ENCODE measurements at regions not wholly inside any gene's neighbourhood (a gene's known extent, or its start where the extent isn't known, plus 50 kb on each side); places are given as distances from the start of the nearest gene placed in this dataset.

DNA sequence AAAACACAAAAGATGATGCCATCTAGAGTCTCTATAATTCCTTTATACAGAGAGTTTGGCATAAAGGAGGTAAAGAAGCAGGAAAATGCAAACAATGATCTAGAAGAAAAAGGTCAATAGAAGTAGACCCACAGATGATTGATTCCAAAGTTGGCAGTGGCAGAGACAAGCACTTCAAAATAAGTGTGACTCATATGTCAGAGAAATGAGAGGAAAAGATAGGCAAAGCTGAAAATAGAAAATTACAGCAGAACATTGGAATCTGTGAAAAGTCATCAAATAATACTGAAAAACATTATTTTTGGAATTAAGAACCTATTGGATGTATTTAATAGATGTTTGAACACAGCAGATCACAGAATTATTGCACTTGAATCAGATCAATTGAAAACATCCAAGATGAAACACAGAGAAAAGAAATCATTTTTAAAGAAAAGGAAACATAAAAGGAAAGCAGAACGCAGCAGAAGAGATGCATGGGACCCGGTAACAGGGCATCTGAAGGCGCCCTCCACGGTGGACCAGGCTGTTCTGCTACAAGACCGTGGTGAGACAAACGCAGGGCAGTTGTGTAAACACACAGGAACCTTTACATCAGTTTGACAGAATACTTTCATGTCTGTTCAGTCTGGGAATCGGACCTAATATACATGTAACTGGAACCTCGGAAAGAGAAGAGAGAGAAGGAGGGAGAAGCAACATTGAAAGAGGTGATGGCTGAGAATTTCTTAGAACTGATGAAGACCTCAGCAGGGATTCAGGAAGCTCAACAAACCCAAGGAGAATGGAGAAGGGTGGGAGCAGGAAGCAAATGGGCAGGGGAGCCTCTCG lies 74.6 kb upstream of the GPC1 start (continued):
- TF ChIP-seq, protein P1, sequence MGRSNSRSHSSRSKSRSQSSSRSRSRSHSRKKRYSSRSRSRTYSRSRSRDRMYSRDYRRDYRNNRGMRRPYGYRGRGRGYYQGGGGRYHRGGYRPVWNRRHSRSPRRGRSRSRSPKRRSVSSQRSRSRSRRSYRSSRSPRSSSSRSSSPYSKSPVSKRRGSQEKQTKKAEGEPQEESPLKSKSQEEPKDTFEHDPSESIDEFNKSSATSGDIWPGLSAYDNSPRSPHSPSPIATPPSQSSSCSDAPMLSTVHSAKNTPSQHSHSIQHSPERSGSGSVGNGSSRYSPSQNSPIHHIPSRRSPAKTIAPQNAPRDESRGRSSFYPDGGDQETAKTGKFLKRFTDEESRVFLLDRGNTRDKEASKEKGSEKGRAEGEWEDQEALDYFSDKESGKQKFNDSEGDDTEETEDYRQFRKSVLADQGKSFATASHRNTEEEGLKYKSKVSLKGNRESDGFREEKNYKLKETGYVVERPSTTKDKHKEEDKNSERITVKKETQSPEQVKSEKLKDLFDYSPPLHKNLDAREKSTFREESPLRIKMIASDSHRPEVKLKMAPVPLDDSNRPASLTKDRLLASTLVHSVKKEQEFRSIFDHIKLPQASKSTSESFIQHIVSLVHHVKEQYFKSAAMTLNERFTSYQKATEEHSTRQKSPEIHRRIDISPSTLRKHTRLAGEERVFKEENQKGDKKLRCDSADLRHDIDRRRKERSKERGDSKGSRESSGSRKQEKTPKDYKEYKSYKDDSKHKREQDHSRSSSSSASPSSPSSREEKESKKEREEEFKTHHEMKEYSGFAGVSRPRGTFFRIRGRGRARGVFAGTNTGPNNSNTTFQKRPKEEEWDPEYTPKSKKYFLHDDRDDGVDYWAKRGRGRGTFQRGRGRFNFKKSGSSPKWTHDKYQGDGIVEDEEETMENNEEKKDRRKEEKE (IDR thresholded peaks at IDR 0.05) = no peak
- TF ChIP-seq NR2C1 (IDR thresholded peaks at IDR 0.05) (no peak), CHD1 (IDR thresholded peaks at IDR 0.05; ENCODE audit: low read depth, low read length) (no peak), SREBF1 (IDR thresholded peaks at IDR 0.05; ENCODE audit: low read length) (no peak)
- TF ChIP-seq, protein P2, sequence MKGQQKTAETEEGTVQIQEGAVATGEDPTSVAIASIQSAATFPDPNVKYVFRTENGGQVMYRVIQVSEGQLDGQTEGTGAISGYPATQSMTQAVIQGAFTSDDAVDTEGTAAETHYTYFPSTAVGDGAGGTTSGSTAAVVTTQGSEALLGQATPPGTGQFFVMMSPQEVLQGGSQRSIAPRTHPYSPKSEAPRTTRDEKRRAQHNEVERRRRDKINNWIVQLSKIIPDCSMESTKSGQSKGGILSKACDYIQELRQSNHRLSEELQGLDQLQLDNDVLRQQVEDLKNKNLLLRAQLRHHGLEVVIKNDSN (IDR thresholded peaks at IDR 0.05; ENCODE audit: borderline replicate concordance, extremely low read length, insufficient read depth, low read depth, low read length) = no peak

DNA sequence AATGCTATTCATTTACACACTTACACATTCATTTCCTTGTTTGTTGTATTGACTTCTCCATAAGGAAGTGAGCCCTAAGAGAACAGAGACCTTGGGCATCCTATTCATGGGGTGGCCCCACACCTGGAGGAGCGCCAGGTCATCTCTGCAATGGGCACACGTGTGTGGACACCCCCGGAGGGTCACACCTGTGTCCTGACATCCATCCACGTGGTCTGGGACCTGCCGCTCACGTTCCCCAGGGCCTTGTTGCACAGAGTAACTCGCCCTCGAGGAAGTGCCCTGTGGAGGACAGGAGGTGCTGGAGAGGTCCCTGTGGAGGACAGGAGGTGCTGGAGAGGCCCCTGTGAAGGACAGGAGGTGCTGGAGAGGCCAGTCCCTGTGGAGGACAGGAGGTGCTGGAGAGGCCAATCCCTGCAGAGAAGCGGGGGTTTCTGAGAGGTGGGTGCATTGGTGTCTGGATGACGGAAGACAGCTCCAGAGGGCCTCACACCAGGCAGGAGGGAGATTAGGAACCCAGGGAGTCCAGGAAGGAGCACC lies 73.2 kb upstream of the GPC1 start:
- ATAC-seq = no peak
- WGBS (ENCODE audit: insufficient coverage, insufficient replicate concordance, low lambda C conversion rate, missing lambda C conversion rate) = 4% methylated on average over 10 of the region's 10 CpGs
- ChIA-PET CTCF (no interaction called here), SMC1A (ENCODE audit: uncharacterized antibody, unreplicated experiment) (no interaction called here), POLR2A (no interaction called here), RAD21 (ENCODE audit: unreplicated experiment) (no interaction called here)
- Histone ChIP-seq H3K27ac (ENCODE audit: control insufficient read depth, insufficient read depth) (no peak overlapping the region), H3K27me3 (replicated peaks in 1 of 2; ENCODE audit: control insufficient read depth in 2 of 2, insufficient read depth in 2 of 2, low read length in 1 of 2) (no peaks in the 10 kb centered on the region), H3K36me3 (ENCODE audit: control insufficient read depth in 2 of 2, insufficient read depth in 2 of 2, low read length in 1 of 2) (no peaks in the 10 kb centered on the region), H3K9me3 (replicated peaks; ENCODE audit: control insufficient read depth, insufficient read depth, low read length) (peaks cover 2% of the 10 kb centered on the region; the same call in 1 of the 3 replicates), H3K4me2 (ENCODE audit: control insufficient read depth, insufficient read depth) (no peak overlapping the region), H3K4me1 (ENCODE audit: control insufficient read depth, insufficient read depth, low read length) (no peaks in the 10 kb centered on the region), H3K79me2 (ENCODE audit: control insufficient read depth, insufficient read depth, low read length) (no peaks in the 10 kb centered on the region), H4K20me1 (ENCODE audit: control insufficient read depth, insufficient read depth) (no peaks in the 10 kb centered on the region), H3K9ac (ENCODE audit: control insufficient read depth, insufficient read depth, low read length) (no peak overlapping the region), H3K4me3 (no peak overlapping the region), H2AFZ (ENCODE audit: control insufficient read depth, low read depth, low read length) (no peak overlapping the region)
- no peak for FAIRE-seq
- DNase-seq (ENCODE audit: low read depth, low spot score) = no peak
- in situ Hi-C loops (cut with MboI) (no loop called here), intact Hi-C loops (cut with micrococcal nuclease; ENCODE audit: unreplicated experiment) (no loop called here)
- no TSS peak for BruUV-seq (replicated peaks)
- no peak for TF ChIP-seq ZNF217 (IDR thresholded peaks at IDR 0.05)
- no peak for TF ChIP-seq BHLHE40 (IDR thresholded peaks at IDR 0.05; ENCODE audit: borderline replicate concordance in 1 of 2, low read depth in 2 of 2, low read length in 1 of 2)
- TF ChIP-seq SRF (IDR thresholded peaks at IDR 0.05; ENCODE audit: low read depth in 2 of 2, low read length in 2 of 2) = no peak
- TF ChIP-seq NFIC (IDR thresholded peaks at IDR 0.05; ENCODE audit: low read depth, low read length) = no peak
- no peak for TF ChIP-seq YY1 (IDR thresholded peaks at IDR 0.05; ENCODE audit: low read depth, low read length)
- no peak for TF ChIP-seq ZZZ3 (IDR thresholded peaks at IDR 0.05; ENCODE audit: control insufficient read depth, insufficient read length, low read depth)
- no peak for TF ChIP-seq PAX5 (IDR thresholded peaks at IDR 0.05; ENCODE audit: borderline replicate concordance, low read depth, low read length)
- no peak for TF ChIP-seq SUPT20H (IDR thresholded peaks at IDR 0.05; ENCODE audit: borderline replicate concordance, control insufficient read depth, low read depth, low read length)
- no peak for TF ChIP-seq CBX3 (IDR thresholded peaks at IDR 0.05; ENCODE audit: borderline replicate concordance, low read depth)
- TF ChIP-seq RFX5 (IDR thresholded peaks at IDR 0.05; ENCODE audit: low read depth, low read length) = no peak
- TF ChIP-seq HDAC2 (IDR thresholded peaks at IDR 0.05) = no peak
- no peak for TF ChIP-seq FOXM1 (IDR thresholded peaks at IDR 0.05; ENCODE audit: low read depth, low read length)
- TF ChIP-seq RAD21 (IDR thresholded peaks at IDR 0.05; ENCODE audit: insufficient read depth, low read depth, low read length) = no peak
- TF ChIP-seq ZSCAN29 (IDR thresholded peaks at IDR 0.05) = no peak
- no peak for TF ChIP-seq KLF5 (IDR thresholded peaks at IDR 0.05; ENCODE audit: partially characterized antibody)
- TF ChIP-seq NFYB (IDR thresholded peaks at IDR 0.05; ENCODE audit: insufficient read depth, low read depth, low read length) = no peak

Data from GM12878 (cell line).